Renal cortex interstitium (tissue), 11 donors: ENCODE measurements at regions not wholly inside any gene's neighbourhood (a gene's known extent, or its start where the extent isn't known, plus 50 kb on each side); places are given as distances from the start of the nearest gene placed in this dataset.
A peak's percentile ranks its signal among the peaks of the same experiment; 100 is the strongest.
"Not testable (repeated sequence)": the region's sequence is repeated elsewhere in the genome, so short reads cannot be mapped to it uniquely, and the experiment has no call there.

Experiments
- DNase-seq, 11 donors: peaks; one replicate each; pipeline ENCODE4 v3.0.0-alpha.2; 2013; ENCODE audit warnings: low read depth in 9 of 11, low spot score in 4 of 11; ENCODE audit errors: extremely low read depth in 1 of 11

- no peak for DNase-seq
These were observed 642.9 kb upstream of the ADARB2 start for GRCh38 chr10:2380218-2380617.

- DNase-seq, result no peak
These were observed 629.8 kb upstream of the ADARB2 start for GRCh38 chr10:2367083-2367482.

- peak in 2 of 11 donors; percentile 4 to 15 for DNase-seq
These were observed 629.1 kb upstream of the ADARB2 start for GRCh38 chr10:2366264-2366931.

- DNase-seq, result no peak
These were observed 625.0 kb upstream of the ADARB2 start for GRCh38 chr10:2362331-2362730.

- DNase-seq, result no peak
These were observed 621.3 kb upstream of the ADARB2 start for GRCh38 chr10:2358586-2358985.

- DNase-seq, result no peak
These were observed 619.3 kb upstream of the ADARB2 start for GRCh38 chr10:2356670-2357069.

- no peak for DNase-seq
These were observed 614.2 kb upstream of the ADARB2 start for GRCh38 chr10:2351566-2351965.

GRCh38 chr10:2342206-2342605, 604.9 kb upstream of the ADARB2 start:
- peak in 1 of 11 donors; percentile 2 for DNase-seq

- no peak for DNase-seq
These were observed 603.7 kb upstream of the ADARB2 start for GRCh38 chr10:2340831-2341647.

- no peak for DNase-seq
These were observed 598.3 kb upstream of the ADARB2 start for GRCh38 chr10:2335626-2336025.

GRCh38 chr10:2334575-2334974, 597.2 kb upstream of the ADARB2 start:
- no peak for DNase-seq

GRCh38 chr10:2329082-2329481, 591.8 kb upstream of the ADARB2 start:
- peak in 1 of 11 donors; percentile 1 for DNase-seq

GRCh38 chr10:2326411-2326810, 589.1 kb upstream of the ADARB2 start:
- peak in 1 of 11 donors; percentile 1 for DNase-seq

- DNase-seq, result not testable (repeated sequence)
These were observed 577.7 kb upstream of the ADARB2 start for GRCh38 chr10:2315045-2315485.

GRCh38 chr10:2306081-2306480, 568.8 kb upstream of the ADARB2 start:
- DNase-seq, result no peak

- DNase-seq, result no peak
These were observed 565.8 kb upstream of the ADARB2 start for GRCh38 chr10:2303169-2303568.

- DNase-seq, result no peak
These were observed 563.9 kb upstream of the ADARB2 start for GRCh38 chr10:2301227-2301626.

- peak in 1 of 11 donors; percentile 14 for DNase-seq
These were observed 562.9 kb upstream of the ADARB2 start for GRCh38 chr10:2300231-2300630.

- no peak for DNase-seq
These were observed 559.0 kb upstream of the ADARB2 start for GRCh38 chr10:2296179-2296891.

- DNase-seq, result no peak
These were observed 557.4 kb upstream of the ADARB2 start for GRCh38 chr10:2294739-2295138.
